Activated CD4-positive, CD25-positive, alpha-beta regulatory T cell treated with anti-CD3 and anti-CD28 coated beads, Interleukin-2, amount 50 U/mL, for 72 hours (primary cell): ENCODE measurements at regions not wholly inside any gene's neighbourhood (a gene's known extent, or its start where the extent isn't known, plus 50 kb on each side); places are given as distances from the start of the nearest gene placed in this dataset.

Source experiments
- DNase-seq: peaks from one replicate; pipeline ENCODE4 v3.0.0; 2021

GRCh38 chr1:185427776-185428175 is 110.7 kb upstream of the IVNS1ABP start:
- no peak for DNase-seq

- no peak for DNase-seq
Observed at GRCh38 chr1:185427264-185427663, 110.2 kb upstream of the IVNS1ABP start.

- DNase-seq = no peak
Observed at GRCh38 chr1:185426848-185427247, 109.8 kb upstream of the IVNS1ABP start.

GRCh38 chr1:185425163-185425562 is 108.1 kb upstream of the IVNS1ABP start:
- no peak for DNase-seq

- no peak for DNase-seq
Observed at GRCh38 chr1:185421485-185422107, 104.6 kb upstream of the IVNS1ABP start.

- no peak for DNase-seq
Observed at GRCh38 chr1:185420588-185421081, 103.6 kb upstream of the IVNS1ABP start.

- no peak for DNase-seq
Observed at GRCh38 chr1:185419718-185420117, 102.7 kb upstream of the IVNS1ABP start.

GRCh38 chr1:185418472-185418871 is 101.4 kb upstream of the IVNS1ABP start:
- no peak for DNase-seq

- DNase-seq = no peak
Observed at GRCh38 chr1:185412385-185413087, 95.5 kb upstream of the IVNS1ABP start.

GRCh38 chr1:185409763-185410528 is 92.9 kb upstream of the IVNS1ABP start:
- DNase-seq = no peak

- no peak for DNase-seq
Observed at GRCh38 chr1:185409345-185409744, 92.3 kb upstream of the IVNS1ABP start.

- no peak for DNase-seq
Observed at GRCh38 chr1:185408700-185409270, 91.7 kb upstream of the IVNS1ABP start.

- DNase-seq = no peak
Observed at GRCh38 chr1:185406691-185407009, 89.6 kb upstream of the IVNS1ABP start.

GRCh38 chr1:185406006-185406690 is 89.1 kb upstream of the IVNS1ABP start:
- DNase-seq = no peak

- no peak for DNase-seq
Observed at GRCh38 chr1:185404907-185405568, 88.0 kb upstream of the IVNS1ABP start.

GRCh38 chr1:185404291-185404690 is 87.2 kb upstream of the IVNS1ABP start:
- no peak for DNase-seq

GRCh38 chr1:185402930-185403329 is 85.9 kb upstream of the IVNS1ABP start:
- DNase-seq = no peak

- DNase-seq = no peak
Observed at GRCh38 chr1:185401019-185401418, 84.0 kb upstream of the IVNS1ABP start.

GRCh38 chr1:185400052-185400451 is 83.0 kb upstream of the IVNS1ABP start:
- DNase-seq = no peak

- DNase-seq = no peak
Observed at GRCh38 chr1:185398599-185398998, 81.6 kb upstream of the IVNS1ABP start.

- no peak for DNase-seq
Observed at GRCh38 chr1:185398022-185398421, 81.0 kb upstream of the IVNS1ABP start.

GRCh38 chr1:185397183-185397582 is 80.1 kb upstream of the IVNS1ABP start:
- no peak for DNase-seq
